ENCODE measurements at regions not wholly inside any gene's neighbourhood (a gene's known extent, or its start where the extent isn't known, plus 50 kb on each side); places are given as distances from the start of the nearest gene placed in this dataset.

GRCh38 chr14:22190411-22191191, 398.4 kb downstream of the DAD1 start:
- Histone ChIP-seq H3K9me3 (ENCODE audit: severe bottlenecking) (no peaks in the 10 kb centered on the region), H3K36me3 (no peaks in the 10 kb centered on the region), H3K4me3 (ENCODE audit: low read depth, low read length) (no peak overlapping the region), H3K27ac (no peak overlapping the region), H3K27me3 (ENCODE audit: insufficient read depth, low read depth, severe bottlenecking) (peaks cover 49% of the 10 kb centered on the region)
- no peak for TF ChIP-seq CTCF (IDR thresholded peaks at IDR 0.05; ENCODE audit: low read depth, low read length)
- DNase-seq: no peak

- H3K9me3 ChIP-seq (ENCODE audit: severe bottlenecking): no peaks in the 10 kb centered on the region
- no peaks in the 10 kb centered on the region for H3K36me3 ChIP-seq
- no peak for TF ChIP-seq CTCF (IDR thresholded peaks at IDR 0.05; ENCODE audit: low read depth, low read length)
- DNase-seq: no peak
- H3K27me3 ChIP-seq (ENCODE audit: insufficient read depth, low read depth, severe bottlenecking): peaks cover 53% of the 10 kb centered on the region
- no peak overlapping the region for H3K27ac ChIP-seq
- H3K4me3 ChIP-seq (ENCODE audit: low read depth, low read length): no peak overlapping the region
Measured at GRCh38 chr14:22189881-22190280, 399.1 kb downstream of the DAD1 start.

- DNase-seq: no peak
- Histone ChIP-seq H3K27ac (no peak overlapping the region), H3K27me3 (ENCODE audit: insufficient read depth, low read depth, severe bottlenecking) (peaks cover 45% of the 10 kb centered on the region), H3K9me3 (ENCODE audit: severe bottlenecking) (no peaks in the 10 kb centered on the region), H3K36me3 (no peaks in the 10 kb centered on the region), H3K4me3 (ENCODE audit: low read depth, low read length) (no peak overlapping the region)
- no peak for TF ChIP-seq CTCF (IDR thresholded peaks at IDR 0.05; ENCODE audit: low read depth, low read length)
Measured at GRCh38 chr14:22188318-22188717, 400.7 kb downstream of the DAD1 start.

- DNase-seq: no peak
- TF ChIP-seq CTCF (IDR thresholded peaks at IDR 0.05; ENCODE audit: low read depth, low read length): no peak
Measured at GRCh38 chr14:22185789-22186188, 403.2 kb downstream of the DAD1 start.

GRCh38 chr14:22185191-22185590, 403.8 kb downstream of the DAD1 start:
- no peak overlapping the region for H3K4me3 ChIP-seq (ENCODE audit: low read depth, low read length)
- no peak for DNase-seq

More at GRCh38 chr14:22185789-22186188, 403.2 kb downstream of the DAD1 start:
- Histone ChIP-seq H3K9me3 (ENCODE audit: severe bottlenecking) (no peaks in the 10 kb centered on the region), H3K36me3 (no peaks in the 10 kb centered on the region), H3K27me3 (ENCODE audit: insufficient read depth, low read depth, severe bottlenecking) (peaks cover 44% of the 10 kb centered on the region), H3K4me3 (ENCODE audit: low read depth, low read length) (no peak overlapping the region), H3K27ac (no peak overlapping the region)

More at GRCh38 chr14:22185191-22185590, 403.8 kb downstream of the DAD1 start:
- Histone ChIP-seq H3K36me3 (no peaks in the 10 kb centered on the region), H3K9me3 (ENCODE audit: severe bottlenecking) (no peaks in the 10 kb centered on the region), H3K27ac (no peak overlapping the region), H3K27me3 (ENCODE audit: insufficient read depth, low read depth, severe bottlenecking) (peaks cover 40% of the 10 kb centered on the region)
- TF ChIP-seq CTCF (IDR thresholded peaks at IDR 0.05; ENCODE audit: low read depth, low read length): no peak
